Tibial nerve (tissue), 4 donors: ENCODE measurements at regions not wholly inside any gene's neighbourhood (a gene's known extent, or its start where the extent isn't known, plus 50 kb on each side); places are given as distances from the start of the nearest gene placed in this dataset.

ENCODE experiments used
- DNase-seq, 2 donors: peaks; one replicate each; pipeline ENCODE4 v3.0.0-alpha.2; 2019; ENCODE audit warnings: low spot score in 2 of 2
- H3K27ac ChIP-seq, 4 donors: fragments of 200-600 bp; sonication (generic) in 3 of 4; one replicate each; pipeline ENCODE4 v1.5.1; 2017 to 2019; ENCODE audit warnings: mild to moderate bottlenecking in 1 of 4
- H3K27me3 ChIP-seq, 2 donors: fragments of 200-600 bp; sonication (generic) in 1 of 2; one replicate each; pipeline versions ENCODE4 v1.5.1 to v1.6.0; 2017 to 2019
- H3K36me3 ChIP-seq, 3 donors: fragments of 200-600 bp; sonication (generic); one replicate each; pipeline ENCODE4 v1.5.1; 2018 to 2019
- H3K4me1 ChIP-seq, 4 donors: fragments of 200-600 bp; sonication (generic) in 3 of 4; one replicate each; pipeline ENCODE4 v1.5.1; 2017 to 2019
- H3K4me3 ChIP-seq, 4 donors: fragments of 200-600 bp; sonication (generic) in 3 of 4; one replicate each; pipeline ENCODE4 v1.5.1; 2017 to 2019; ENCODE audit warnings: mild to moderate bottlenecking in 1 of 4, moderate library complexity in 1 of 4
- H3K9me3 ChIP-seq, 4 donors: fragments of 200-600 bp; sonication (generic) in 3 of 4; one replicate each; pipeline ENCODE4 v1.5.1; 2017 to 2019
- CTCF ChIP-seq, 5 experiments: fragments of 200-600 bp in 3 of 5; fragments of 450-650 bp in 2 of 5; sonication (generic) in 3 of 5; IDR thresholded peaks; one replicate each; pipeline ENCODE4 v1.5.1; 2016 to 2019; ENCODE audit warnings: antibody characterized with exemption in 5 of 5, mild to moderate bottlenecking in 3 of 5, moderate library complexity in 2 of 5
- EP300 ChIP-seq, 2 donors: sonication (generic); formaldehyde crosslinking; IDR thresholded peaks; one replicate each; pipeline ENCODE4 v1.6.1; 2017; ENCODE audit warnings: antibody characterized with exemption in 2 of 2, mild to moderate bottlenecking in 1 of 2
- POLR2A ChIP-seq, 2 donors: fragments of 450-650 bp; IDR thresholded peaks; one replicate each; pipeline ENCODE4 v1.6.1; 2017; ENCODE audit warnings: antibody characterized with exemption in 2 of 2, mild to moderate bottlenecking in 2 of 2, moderate library complexity in 2 of 2
- WGBS, 2 donors: methylation state at CpG; one replicate each; pipeline ENCODE4 v1.1.5; 2018; 5-methylcytosine and 5-hydroxymethylcytosine counted together

GRCh38 chr16:55954906-55955305, 79.7 kb upstream of the CES5A start:
- no peaks in the 10 kb centered on the region for H3K36me3 ChIP-seq
- 62 to 64% methylated on average over 2 of the region's 2 CpGs for WGBS, 2 donors
- no peak for TF ChIP-seq CTCF (IDR thresholded peaks at IDR 0.05)
- no peak for TF ChIP-seq EP300 (IDR thresholded peaks at IDR 0.05)
- no peak for TF ChIP-seq POLR2A (IDR thresholded peaks at IDR 0.05)
- H3K4me3 ChIP-seq, result no peak overlapping the region
- H3K27ac ChIP-seq, result no peak overlapping the region
- peaks cover 0 to 2% (median 0%) of the 10 kb centered on the region in 4 donors for H3K9me3 ChIP-seq
- H3K4me1 ChIP-seq, result no peaks in the 10 kb centered on the region
- no peaks in the 10 kb centered on the region for H3K27me3 ChIP-seq
- DNase-seq, result no peak

GRCh38 chr16:55949518-55949917, 74.3 kb upstream of the CES5A start:
- 83 to 87% methylated on average over 1 of the region's 1 CpG for WGBS, 2 donors
- H3K36me3 ChIP-seq, result no peaks in the 10 kb centered on the region

GRCh38 chr16:55948230-55948629, 73.1 kb upstream of the CES5A start:
- DNase-seq, result no peak
- H3K4me1 ChIP-seq, result no peaks in the 10 kb centered on the region
- WGBS, 2 donors, result 49 to 56% methylated on average over 6 of the region's 6 CpGs
- no peak overlapping the region for H3K4me3 ChIP-seq
- no peaks in the 10 kb centered on the region for H3K36me3 ChIP-seq
- no peaks in the 10 kb centered on the region for H3K9me3 ChIP-seq
- no peak for TF ChIP-seq EP300 (IDR thresholded peaks at IDR 0.05)
- TF ChIP-seq POLR2A (IDR thresholded peaks at IDR 0.05), result no peak
- no peak for TF ChIP-seq CTCF (IDR thresholded peaks at IDR 0.05)
- no peak overlapping the region for H3K27ac ChIP-seq
- no peaks in the 10 kb centered on the region for H3K27me3 ChIP-seq

More at GRCh38 chr16:55949518-55949917, 74.3 kb upstream of the CES5A start:
- no peaks in the 10 kb centered on the region for H3K4me1 ChIP-seq
- H3K27ac ChIP-seq, result no peak overlapping the region
- no peaks in the 10 kb centered on the region for H3K9me3 ChIP-seq
- no peak overlapping the region for H3K4me3 ChIP-seq
- no peaks in the 10 kb centered on the region for H3K27me3 ChIP-seq
- DNase-seq, result no peak
- TF ChIP-seq EP300 (IDR thresholded peaks at IDR 0.05) (no peak), POLR2A (IDR thresholded peaks at IDR 0.05) (no peak), CTCF (IDR thresholded peaks at IDR 0.05) (no peak)

GRCh38 chr16:55947366-55947765, 72.2 kb upstream of the CES5A start:
- TF ChIP-seq CTCF (IDR thresholded peaks at IDR 0.05) (no peak), POLR2A (IDR thresholded peaks at IDR 0.05) (no peak), EP300 (IDR thresholded peaks at IDR 0.05) (no peak)
- 65% methylated on average over 1 of the region's 1 CpG for WGBS, 2 donors
- no peak overlapping the region for H3K27ac ChIP-seq
- DNase-seq, result no peak
- H3K4me3 ChIP-seq, result no peak overlapping the region
- no peaks in the 10 kb centered on the region for H3K36me3 ChIP-seq
- H3K27me3 ChIP-seq, result no peaks in the 10 kb centered on the region
- H3K9me3 ChIP-seq, result no peaks in the 10 kb centered on the region
- H3K4me1 ChIP-seq, result no peaks in the 10 kb centered on the region

GRCh38 chr16:55944377-55944802, 69.2 kb upstream of the CES5A start:
- DNase-seq, result peak; percentile 52 to 85
- H3K4me3 ChIP-seq, result no peak overlapping the region
- peak; percentile 80 to 97 (median 92) for TF ChIP-seq CTCF (IDR thresholded peaks at IDR 0.05)
- TF ChIP-seq EP300 (IDR thresholded peaks at IDR 0.05), result no peak
- H3K27ac ChIP-seq, result no peak overlapping the region
- no peaks in the 10 kb centered on the region for H3K27me3 ChIP-seq
- H3K4me1 ChIP-seq, result no peaks in the 10 kb centered on the region
- no peaks in the 10 kb centered on the region for H3K36me3 ChIP-seq
- WGBS, 2 donors, result 31 to 34% methylated on average over 8 of the region's 8 CpGs
- H3K9me3 ChIP-seq, result peaks cover 0 to 15% (median 2%) of the 10 kb centered on the region in 4 donors
